A549 (cell line): ENCODE measurements at regions not wholly inside any gene's neighbourhood (a gene's known extent, or its start where the extent isn't known, plus 50 kb on each side); places are given as distances from the start of the nearest gene placed in this dataset.

ENCODE experiments used
- ATAC-seq, 2 experiments: fragments of 200-7000 bp in 1 of 2; fragments of >200 bp in 1 of 2; cut with Nextera tagmentation in 1 of 2; cut with Tn5 transposase in 1 of 2; 3 replicates each; pipeline versions ENCODE4 v1.8.0 to v1.9.1; 2018 to 2020; ENCODE audit warnings: mild to moderate bottlenecking in 1 of 2, moderate library complexity in 1 of 2
- CTCF ChIA-PET: fragments of 300-600 bp; sonication (Branson Sonifier 250); formaldehyde crosslinking; extraction: SDS; loops from one replicate; lab custom pipeline; 2021; ENCODE audit warnings: antibody characterized with exemption, inconsistent platforms; lab: Yijun Ruan, JAX
- POLR2A ChIA-PET: fragments of 350-600 bp; formaldehyde crosslinking; extraction: SDS; loops from one replicate; lab custom pipeline; 2021; ENCODE audit warnings: antibody characterized with exemption, inconsistent platforms; lab: Yijun Ruan, JAX
- DNase-seq, 2 experiments: peaks; one replicate each; pipeline versions ENCODE4 v3.0.0 to v3.0.0-alpha.2; 2011 to 2016; ENCODE audit warnings: low read depth in 1 of 2, low spot score in 1 of 2
- FAIRE-seq: peaks from 2 replicates; lab custom pipeline; 2011; peaks lifted over from hg19 to GRCh38; lab: Jason Lieb, UNC
- H3K27ac ChIP-seq, 2 experiments: fragments of >200 bp; sonication (Bioruptor Twin); formaldehyde crosslinking; 3 replicates each; pipeline ENCODE4 v1.5.1; 2016 to 2017
- H3K4me1 ChIP-seq: fragments of >200 bp; sonication (Bioruptor Twin); formaldehyde crosslinking; 3 replicates; pipeline ENCODE4 v1.6.1; 2016
- H3K4me2 ChIP-seq: fragments of >200 bp; sonication (Bioruptor Twin); formaldehyde crosslinking; 3 replicates; pipeline ENCODE4 v1.6.1; 2016
- H3K4me3 ChIP-seq: fragments of >200 bp; sonication (Bioruptor Twin); formaldehyde crosslinking; 3 replicates; pipeline ENCODE4 v1.5.1; 2016
- H3K9me3 ChIP-seq: fragments of >200 bp; sonication (Bioruptor Twin); formaldehyde crosslinking; 3 replicates; pipeline ENCODE4 v1.6.1; 2016
- BCL3 ChIP-seq: fragments of >200 bp; sonication (Bioruptor Twin); formaldehyde crosslinking; IDR thresholded peaks from 3 replicates; pipeline ENCODE4 v1.6.1; 2016
- CBX2 ChIP-seq: fragments of 200-600 bp; sonication (generic); IDR thresholded peaks from 2 replicates; pipeline ENCODE4 v1.6.1; 2016; ENCODE audit warnings: low read depth, mild to moderate bottlenecking, borderline replicate concordance
- CEBPB ChIP-seq, 2 experiments: fragments of >200 bp in 1 of 2; sonication (Bioruptor Twin) in 1 of 2; formaldehyde crosslinking in 1 of 2; IDR thresholded peaks; 2 replicates each; pipeline ENCODE4 v1.6.1; 2012 to 2016
- E2F6 ChIP-seq: IDR thresholded peaks from 2 replicates; pipeline ENCODE4 v1.6.1; 2012; ENCODE audit warnings: low read depth, borderline replicate concordance
- HDAC2 ChIP-seq: fragments of 200-600 bp; sonication (generic); IDR thresholded peaks from 2 replicates; pipeline ENCODE4 v1.6.1; 2016
- HEYL ChIP-seq: fragments of 250-450 bp; sonication (Bioruptor Pico); IDR thresholded peaks from 2 replicates; pipeline ENCODE4 v1.8.0; 2021; ENCODE audit warnings: mild to moderate bottlenecking, moderate library complexity
- HMGXB4 ChIP-seq: fragments of 250-450 bp; sonication (Bioruptor Pico); IDR thresholded peaks from 2 replicates; pipeline ENCODE4 v1.5.0; 2021; ENCODE audit warnings: mild to moderate bottlenecking, moderate library complexity, borderline replicate concordance
- HOXB5 ChIP-seq: fragments of 250-450 bp; sonication (Bioruptor Pico); IDR thresholded peaks from 2 replicates; pipeline ENCODE4 v1.5.0; 2020; ENCODE audit warnings: mild to moderate bottlenecking, moderate library complexity
- JUN ChIP-seq, 2 experiments: fragments of >200 bp; sonication (Bioruptor Twin); formaldehyde crosslinking; IDR thresholded peaks; 2 replicates in 1 of 2; 3 replicates in 1 of 2; pipeline ENCODE4 v1.6.1; 2016 to 2017
- JUNB ChIP-seq: fragments of >200 bp; sonication (Bioruptor Twin); formaldehyde crosslinking; IDR thresholded peaks from 2 replicates; pipeline ENCODE4 v1.6.1; 2016
- KDM1A ChIP-seq: fragments of 200-600 bp; sonication (generic); IDR thresholded peaks from 2 replicates; pipeline ENCODE4 v1.6.1; 2016; ENCODE audit warnings: low read depth, mild to moderate bottlenecking
- MYC ChIP-seq: IDR thresholded peaks from 2 replicates; pipeline ENCODE4 v1.6.1; 2012; ENCODE audit warnings: mild to moderate bottlenecking, inconsistent platforms, low read length, improper control_type of control experiment, borderline replicate concordance
- POLR2AphosphoS2 ChIP-seq: conservative IDR thresholded peaks from 2 replicates; pipeline ENCODE4 v1.6.1; 2012; ENCODE audit warnings: low read length, improper control_type of control experiment, inconsistent platforms
- RARB ChIP-seq: fragments of 250-450 bp; sonication (Bioruptor Pico); IDR thresholded peaks from 2 replicates; pipeline ENCODE4 v1.8.0; 2021; ENCODE audit warnings: mild to moderate bottlenecking, moderate library complexity
- SMC3 ChIP-seq: fragments of >200 bp; sonication (Bioruptor Twin); formaldehyde crosslinking; IDR thresholded peaks from 3 replicates; pipeline ENCODE4 v1.6.1; 2018; ENCODE audit warnings: inconsistent platforms
- SREBF2 ChIP-seq: fragments of 450-650 bp; IDR thresholded peaks from 2 replicates; pipeline ENCODE4 v1.6.1; 2014; ENCODE audit warnings: mild to moderate bottlenecking, moderate library complexity
- TP53 ChIP-seq: fragments of 250-450 bp; sonication (Bioruptor Pico); IDR thresholded peaks from 2 replicates; pipeline ENCODE4 v1.5.0; 2021; ENCODE audit warnings: mild to moderate bottlenecking, moderate library complexity
- ZSCAN20 ChIP-seq: fragments of 250-450 bp; sonication (Bioruptor Pico); IDR thresholded peaks from 2 replicates; pipeline ENCODE4 v1.8.0; 2022; ENCODE audit warnings: mild to moderate bottlenecking, moderate library complexity
- WGBS: methylation state at CpG from one replicate; pipeline ENCODE4 v1.1.6; 2017; ENCODE audit errors: missing lambda C conversion rate; 5-methylcytosine and 5-hydroxymethylcytosine counted together
- TF ChIP-seq, protein P1 (sequence below): fragments of 150-350 bp; IDR thresholded peaks from 2 replicates; pipeline ENCODE4 v1.6.1; 2014; ENCODE audit warnings: low read depth, mild to moderate bottlenecking, low read length

GRCh38 chr9:7944572-7944971, 145.0 kb upstream of the DMAC1 start:
- no peak for FAIRE-seq
- CTCF ChIA-PET: no interaction called here
- TF ChIP-seq CBX2 (no peak), KDM1A (no peak), MYC (no peak), JUN (IDR thresholded peaks at IDR 0.05) (no peak), JUNB (no peak), HEYL (no peak)
- TF ChIP-seq, all 56 proteins: peak for 0
- Histone ChIP-seq H3K4me1 (no peaks in the 10 kb centered on the region), H3K27ac (no peak overlapping the region), H3K4me2 (no peak overlapping the region), H3K9me3 (no peaks in the 10 kb centered on the region; the same call in 2 of the 3 replicates), H3K4me3 (no peak overlapping the region)
- POLR2A ChIA-PET: no interaction called here
- DNase-seq (no peak), ATAC-seq (no peak)
- WGBS: 2% methylated on average over 2 of the region's 2 CpGs

DNA sequence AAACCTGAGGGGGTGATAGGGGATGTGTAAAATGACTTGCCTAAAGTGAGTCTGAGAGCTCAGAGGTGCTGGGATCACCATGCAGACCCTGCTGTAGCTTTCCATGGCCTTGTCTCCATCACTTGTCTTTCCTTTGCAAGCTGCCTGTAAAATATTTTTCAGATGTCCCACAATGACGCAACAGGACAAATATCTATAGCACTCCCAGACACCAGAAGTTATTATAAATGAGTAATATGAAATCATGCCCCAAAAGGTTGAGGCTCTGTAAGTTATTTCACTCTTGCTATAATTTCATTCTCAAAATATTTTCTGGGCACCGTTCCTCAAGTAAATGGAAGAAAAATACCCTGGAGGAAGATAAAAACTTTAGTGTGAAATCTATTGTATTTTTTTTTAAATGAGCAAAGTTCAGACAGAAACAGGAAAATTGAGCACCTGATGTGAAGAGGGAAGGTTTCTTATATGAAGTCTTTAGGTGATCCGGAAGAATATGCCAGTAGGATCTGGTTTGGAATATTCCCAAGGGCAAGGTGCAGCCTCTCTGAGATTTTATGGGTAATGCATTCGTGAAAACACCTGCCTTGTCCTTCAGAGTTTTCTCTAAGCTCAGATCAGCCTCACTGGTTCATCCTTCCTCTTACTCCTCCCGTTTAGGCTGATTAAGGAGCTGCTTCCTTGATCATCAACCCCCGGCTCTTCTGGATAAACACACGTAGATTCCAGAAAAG, 138.3 kb upstream of the DMAC1 start:
- DNase-seq: no peak
- Histone ChIP-seq H3K4me3 (no peak overlapping the region), H3K9me3 (no peaks in the 10 kb centered on the region; the same call in 2 of the 3 replicates), H3K27ac (no peak overlapping the region), H3K4me2 (no peak overlapping the region), H3K4me1 (no peaks in the 10 kb centered on the region)
- CTCF ChIA-PET: no interaction called here
- POLR2A ChIA-PET: no interaction called here
- FAIRE-seq: no peak
- TF ChIP-seq KDM1A (no peak), TP53 (CRISPR knock-in tag) (no peak), CEBPB (IDR thresholded peaks at IDR 0.05) (no peak), HOXB5 (CRISPR knock-in tag) (no peak), E2F6 (no peak), RARB (CRISPR knock-in tag) (no peak), SMC3 (no peak), BCL3 (no peak), HMGXB4 (CRISPR knock-in tag) (no peak), POLR2AphosphoS2 (no peak), ZSCAN20 (CRISPR knock-in tag) (no peak), SREBF2 (no peak)
- TF ChIP-seq, protein P1, sequence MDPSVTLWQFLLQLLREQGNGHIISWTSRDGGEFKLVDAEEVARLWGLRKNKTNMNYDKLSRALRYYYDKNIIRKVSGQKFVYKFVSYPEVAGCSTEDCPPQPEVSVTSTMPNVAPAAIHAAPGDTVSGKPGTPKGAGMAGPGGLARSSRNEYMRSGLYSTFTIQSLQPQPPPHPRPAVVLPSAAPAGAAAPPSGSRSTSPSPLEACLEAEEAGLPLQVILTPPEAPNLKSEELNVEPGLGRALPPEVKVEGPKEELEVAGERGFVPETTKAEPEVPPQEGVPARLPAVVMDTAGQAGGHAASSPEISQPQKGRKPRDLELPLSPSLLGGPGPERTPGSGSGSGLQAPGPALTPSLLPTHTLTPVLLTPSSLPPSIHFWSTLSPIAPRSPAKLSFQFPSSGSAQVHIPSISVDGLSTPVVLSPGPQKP: no peak
- ATAC-seq: no peak
- WGBS: 3% methylated on average over 7 of the region's 7 CpGs

DNA sequence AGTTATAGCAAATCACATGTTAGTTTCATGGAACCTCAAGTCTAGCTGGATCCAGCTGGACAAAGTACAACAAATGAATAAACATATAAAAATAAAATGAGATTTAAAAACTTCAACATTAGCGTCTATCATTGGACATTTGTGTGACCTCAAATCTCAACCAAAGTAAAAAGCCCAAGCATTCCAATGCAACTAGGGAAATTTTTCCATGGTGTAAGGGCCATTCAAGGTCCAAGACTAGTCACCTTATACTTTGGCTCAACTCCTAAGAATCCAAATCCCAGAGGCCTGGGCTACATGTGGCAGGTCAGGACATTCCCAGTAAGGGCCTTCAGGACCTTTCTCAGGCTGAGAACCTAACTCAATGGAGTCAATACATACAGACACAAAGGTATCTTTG, 137.4 kb upstream of the DMAC1 start:
- ChIA-PET CTCF (no interaction called here), POLR2A (no interaction called here)
- DNase-seq (no peak), ATAC-seq (no peak), FAIRE-seq (no peak)
- Histone ChIP-seq H3K4me1 (no peaks in the 10 kb centered on the region), H3K9me3 (no peaks in the 10 kb centered on the region; the same call in 2 of the 3 replicates), H3K4me3 (no peak overlapping the region), H3K4me2 (no peak overlapping the region), H3K27ac (no peak overlapping the region)
- WGBS: 23% methylated on average over 1 of the region's 1 CpG
- no peak for TF ChIP-seq HDAC2
